ENCODE measurements at regions not wholly inside any gene's neighbourhood (a gene's known extent, or its start where the extent isn't known, plus 50 kb on each side); places are given as distances from the start of the nearest gene placed in this dataset.

DNA sequence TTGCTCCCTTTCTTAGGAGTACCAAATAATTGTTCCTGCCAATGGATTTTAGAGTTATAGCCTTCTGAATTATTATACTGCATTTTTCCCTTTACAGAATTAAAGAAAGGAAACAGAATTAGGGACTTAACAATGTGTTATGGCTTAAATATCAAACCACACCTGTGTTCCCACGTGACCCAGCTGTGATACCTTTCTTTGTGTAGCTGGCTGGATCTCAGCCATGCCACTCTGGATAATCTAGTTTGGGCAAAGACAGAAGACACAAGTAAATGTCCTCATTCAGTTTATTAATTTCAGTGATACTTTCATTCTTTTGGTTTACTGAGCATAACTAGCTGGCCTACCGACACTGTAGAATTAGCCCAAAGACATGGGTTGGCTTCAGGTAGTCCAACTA is 417.2 kb upstream of the ADAMTS16 start:
- no peak overlapping the region for H3K56ac ChIP-seq (ENCODE audit: insufficient read length, low read depth, low read length)
- no peak overlapping the region for H3K23ac ChIP-seq (ENCODE audit: insufficient read length, low read depth, low read length)
- no peak overlapping the region for H2BK20ac ChIP-seq (ENCODE audit: low read depth, low read length, poor library complexity, severe bottlenecking)
- no peak for DNase-seq
- H3T11ph ChIP-seq (ENCODE audit: low read length) = no peak overlapping the region
- H3K4me2 ChIP-seq (ENCODE audit: insufficient read depth, insufficient read length, low read length) = no peak overlapping the region
- no peaks in the 10 kb centered on the region; the same call in 1 of the 2 replicates for H3K27me3 ChIP-seq (ENCODE audit: insufficient read depth, low read length)
- H3K9ac ChIP-seq (ENCODE audit: extremely low read depth, insufficient read length, low read length) = no peak overlapping the region
- no peak overlapping the region for H3K18ac ChIP-seq (ENCODE audit: insufficient read length, low read depth, low read length)
- H3K4me1 ChIP-seq (ENCODE audit: insufficient read depth, low read length) = no peaks in the 10 kb centered on the region
- no peaks in the 10 kb centered on the region for H3K23me2 ChIP-seq (ENCODE audit: insufficient read length, low read depth, low read length, poor library complexity, severe bottlenecking)
- H2BK120ac ChIP-seq (ENCODE audit: low read depth, low read length, poor library complexity, severe bottlenecking) = no peak overlapping the region
- Mint-ChIP-seq H3K9me3 (no peaks in the 10 kb centered on the region; a peak in 1 of 5 replicates), H3K4me1 (no peaks in the 10 kb centered on the region), H3K27ac (no peak overlapping the region), H3K36me3 (ENCODE audit: insufficient read depth in 1 of 3, low read depth in 3 of 3) (no peaks in the 10 kb centered on the region), H3K4me3 (no peak overlapping the region), H3K27me3 (ENCODE audit: low read depth) (peaks cover 3% of the 10 kb centered on the region; the same call in 1 of the 2 replicates)
- no peaks in the 10 kb centered on the region for H4K20me1 ChIP-seq (ENCODE audit: control insufficient read depth, insufficient read depth, insufficient read length)
- no peak overlapping the region for H3K27ac ChIP-seq (ENCODE audit: insufficient read length, low read depth, low read length)
- no peak overlapping the region for H2BK15ac ChIP-seq (ENCODE audit: low read depth, low read length)
- H3K4ac ChIP-seq (ENCODE audit: low read depth, low read length) = no peak overlapping the region
- no peak overlapping the region for H4K8ac ChIP-seq (replicated peaks; ENCODE audit: insufficient read length, low read depth, low read length)
- H4K91ac ChIP-seq (ENCODE audit: insufficient read length, low read depth, low read length) = no peak overlapping the region
- no peak overlapping the region for H2BK5ac ChIP-seq (ENCODE audit: insufficient read length, low read length)
- no CpG with 5 or more reads among the region's 2 CpGs for WGBS (ENCODE audit: extremely low coverage, insufficient read length, low lambda C conversion rate)
- H2BK12ac ChIP-seq (ENCODE audit: insufficient read length, low read depth, low read length) = no peak overlapping the region
- H2AK5ac ChIP-seq (ENCODE audit: insufficient read length, low read length) = no peak overlapping the region
- H3K9me3 ChIP-seq (ENCODE audit: control insufficient read depth, low read depth, low read length) = no peaks in the 10 kb centered on the region
- H3K79me1 ChIP-seq (ENCODE audit: insufficient read depth, low read depth, low read length, poor library complexity, severe bottlenecking) = no peaks in the 10 kb centered on the region
- no peak overlapping the region for H4K5ac ChIP-seq (ENCODE audit: insufficient read length, low read depth, low read length)
- H3K14ac ChIP-seq (ENCODE audit: insufficient read depth, low read length) = no peak overlapping the region
- TF ChIP-seq, protein P1, sequence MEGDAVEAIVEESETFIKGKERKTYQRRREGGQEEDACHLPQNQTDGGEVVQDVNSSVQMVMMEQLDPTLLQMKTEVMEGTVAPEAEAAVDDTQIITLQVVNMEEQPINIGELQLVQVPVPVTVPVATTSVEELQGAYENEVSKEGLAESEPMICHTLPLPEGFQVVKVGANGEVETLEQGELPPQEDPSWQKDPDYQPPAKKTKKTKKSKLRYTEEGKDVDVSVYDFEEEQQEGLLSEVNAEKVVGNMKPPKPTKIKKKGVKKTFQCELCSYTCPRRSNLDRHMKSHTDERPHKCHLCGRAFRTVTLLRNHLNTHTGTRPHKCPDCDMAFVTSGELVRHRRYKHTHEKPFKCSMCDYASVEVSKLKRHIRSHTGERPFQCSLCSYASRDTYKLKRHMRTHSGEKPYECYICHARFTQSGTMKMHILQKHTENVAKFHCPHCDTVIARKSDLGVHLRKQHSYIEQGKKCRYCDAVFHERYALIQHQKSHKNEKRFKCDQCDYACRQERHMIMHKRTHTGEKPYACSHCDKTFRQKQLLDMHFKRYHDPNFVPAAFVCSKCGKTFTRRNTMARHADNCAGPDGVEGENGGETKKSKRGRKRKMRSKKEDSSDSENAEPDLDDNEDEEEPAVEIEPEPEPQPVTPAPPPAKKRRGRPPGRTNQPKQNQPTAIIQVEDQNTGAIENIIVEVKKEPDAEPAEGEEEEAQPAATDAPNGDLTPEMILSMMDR (conservative IDR thresholded peaks at IDR 0.05) = no peak
- no peak overlapping the region for H2AFZ ChIP-seq (ENCODE audit: low read length)
- H3K79me2 ChIP-seq (ENCODE audit: insufficient read depth, low read length) = no peaks in the 10 kb centered on the region

Measured in H9 (cell line).